ENCODE measurements at regions not wholly inside any gene's neighbourhood (a gene's known extent, or its start where the extent isn't known, plus 50 kb on each side); places are given as distances from the start of the nearest gene placed in this dataset.

DNA sequence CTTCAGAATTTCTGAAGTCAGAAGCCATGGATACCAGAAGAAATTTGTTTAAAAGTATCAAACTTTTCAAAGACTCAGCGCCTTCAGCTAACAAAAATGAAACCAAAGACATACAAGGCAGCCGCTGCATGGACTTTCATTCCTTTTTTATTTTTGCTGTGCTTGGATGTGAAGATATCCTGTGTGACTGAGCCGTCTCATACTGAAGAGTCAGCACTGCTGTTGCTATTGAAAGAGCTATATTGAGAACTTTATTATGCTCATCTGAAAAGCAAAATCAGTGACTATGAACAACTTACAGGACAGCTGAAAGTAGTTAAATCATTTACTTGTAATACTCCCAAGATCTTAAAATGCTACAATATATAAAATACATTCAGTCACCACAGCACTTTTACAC, 809.2 kb downstream of the NXPH1 start:
- Histone ChIP-seq H3K36me3 (ENCODE audit: insufficient read depth, low read length) (no peaks in the 10 kb centered on the region), H3K4me3 (ENCODE audit: low read length) (no peak overlapping the region), H3K4me2 (ENCODE audit: low read length) (no peak overlapping the region), H3K79me2 (replicated peaks; ENCODE audit: insufficient read depth, low read length) (no peaks in the 10 kb centered on the region), H3K9me3 (ENCODE audit: low read length) (no peaks in the 10 kb centered on the region), H3F3A (ENCODE audit: insufficient read depth, low read length, poor library complexity, severe bottlenecking) (no peaks in the 10 kb centered on the region), H3K27ac (ENCODE audit: low read length) (no peak overlapping the region), H3K27me3 (ENCODE audit: insufficient read depth, low read depth, low read length) (no peaks in the 10 kb centered on the region), H2AFZ (ENCODE audit: low read depth, low read length) (no peak overlapping the region), H3K9me2 (ENCODE audit: insufficient read depth, low read length) (no peaks in the 10 kb centered on the region), H4K20me1 (ENCODE audit: insufficient read depth) (no peaks in the 10 kb centered on the region), H3K9ac (ENCODE audit: low read length) (no peak overlapping the region)
- no peak for TF ChIP-seq POLR2AphosphoS5 (IDR thresholded peaks at IDR 0.05)
- no peak for TF ChIP-seq SMC3 (conservative IDR thresholded peaks at IDR 0.05; ENCODE audit: poor library complexity)
- TF ChIP-seq EZH2 (IDR thresholded peaks at IDR 0.05; ENCODE audit: borderline replicate concordance, insufficient read depth, low read length, poor library complexity, severe bottlenecking): no peak
- TF ChIP-seq, protein P1, sequence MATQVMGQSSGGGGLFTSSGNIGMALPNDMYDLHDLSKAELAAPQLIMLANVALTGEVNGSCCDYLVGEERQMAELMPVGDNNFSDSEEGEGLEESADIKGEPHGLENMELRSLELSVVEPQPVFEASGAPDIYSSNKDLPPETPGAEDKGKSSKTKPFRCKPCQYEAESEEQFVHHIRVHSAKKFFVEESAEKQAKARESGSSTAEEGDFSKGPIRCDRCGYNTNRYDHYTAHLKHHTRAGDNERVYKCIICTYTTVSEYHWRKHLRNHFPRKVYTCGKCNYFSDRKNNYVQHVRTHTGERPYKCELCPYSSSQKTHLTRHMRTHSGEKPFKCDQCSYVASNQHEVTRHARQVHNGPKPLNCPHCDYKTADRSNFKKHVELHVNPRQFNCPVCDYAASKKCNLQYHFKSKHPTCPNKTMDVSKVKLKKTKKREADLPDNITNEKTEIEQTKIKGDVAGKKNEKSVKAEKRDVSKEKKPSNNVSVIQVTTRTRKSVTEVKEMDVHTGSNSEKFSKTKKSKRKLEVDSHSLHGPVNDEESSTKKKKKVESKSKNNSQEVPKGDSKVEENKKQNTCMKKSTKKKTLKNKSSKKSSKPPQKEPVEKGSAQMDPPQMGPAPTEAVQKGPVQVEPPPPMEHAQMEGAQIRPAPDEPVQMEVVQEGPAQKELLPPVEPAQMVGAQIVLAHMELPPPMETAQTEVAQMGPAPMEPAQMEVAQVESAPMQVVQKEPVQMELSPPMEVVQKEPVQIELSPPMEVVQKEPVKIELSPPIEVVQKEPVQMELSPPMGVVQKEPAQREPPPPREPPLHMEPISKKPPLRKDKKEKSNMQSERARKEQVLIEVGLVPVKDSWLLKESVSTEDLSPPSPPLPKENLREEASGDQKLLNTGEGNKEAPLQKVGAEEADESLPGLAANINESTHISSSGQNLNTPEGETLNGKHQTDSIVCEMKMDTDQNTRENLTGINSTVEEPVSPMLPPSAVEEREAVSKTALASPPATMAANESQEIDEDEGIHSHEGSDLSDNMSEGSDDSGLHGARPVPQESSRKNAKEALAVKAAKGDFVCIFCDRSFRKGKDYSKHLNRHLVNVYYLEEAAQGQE (IDR thresholded peaks at IDR 0.05; ENCODE audit: borderline replicate concordance): no peak
- TF ChIP-seq RAD21 (conservative IDR thresholded peaks at IDR 0.05): no peak
- TF ChIP-seq, protein P2, sequence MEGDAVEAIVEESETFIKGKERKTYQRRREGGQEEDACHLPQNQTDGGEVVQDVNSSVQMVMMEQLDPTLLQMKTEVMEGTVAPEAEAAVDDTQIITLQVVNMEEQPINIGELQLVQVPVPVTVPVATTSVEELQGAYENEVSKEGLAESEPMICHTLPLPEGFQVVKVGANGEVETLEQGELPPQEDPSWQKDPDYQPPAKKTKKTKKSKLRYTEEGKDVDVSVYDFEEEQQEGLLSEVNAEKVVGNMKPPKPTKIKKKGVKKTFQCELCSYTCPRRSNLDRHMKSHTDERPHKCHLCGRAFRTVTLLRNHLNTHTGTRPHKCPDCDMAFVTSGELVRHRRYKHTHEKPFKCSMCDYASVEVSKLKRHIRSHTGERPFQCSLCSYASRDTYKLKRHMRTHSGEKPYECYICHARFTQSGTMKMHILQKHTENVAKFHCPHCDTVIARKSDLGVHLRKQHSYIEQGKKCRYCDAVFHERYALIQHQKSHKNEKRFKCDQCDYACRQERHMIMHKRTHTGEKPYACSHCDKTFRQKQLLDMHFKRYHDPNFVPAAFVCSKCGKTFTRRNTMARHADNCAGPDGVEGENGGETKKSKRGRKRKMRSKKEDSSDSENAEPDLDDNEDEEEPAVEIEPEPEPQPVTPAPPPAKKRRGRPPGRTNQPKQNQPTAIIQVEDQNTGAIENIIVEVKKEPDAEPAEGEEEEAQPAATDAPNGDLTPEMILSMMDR (IDR thresholded peaks at IDR 0.05; ENCODE audit: poor library complexity, severe bottlenecking): no peak
- no peak for TF ChIP-seq EP300 (conservative IDR thresholded peaks at IDR 0.05; ENCODE audit: poor library complexity, severe bottlenecking)
- no peak for TF ChIP-seq MXI1 (conservative IDR thresholded peaks at IDR 0.05; ENCODE audit: poor library complexity, severe bottlenecking)
- no peak for TF ChIP-seq TAF1 (IDR thresholded peaks at IDR 0.05; ENCODE audit: low read depth)

DNA sequence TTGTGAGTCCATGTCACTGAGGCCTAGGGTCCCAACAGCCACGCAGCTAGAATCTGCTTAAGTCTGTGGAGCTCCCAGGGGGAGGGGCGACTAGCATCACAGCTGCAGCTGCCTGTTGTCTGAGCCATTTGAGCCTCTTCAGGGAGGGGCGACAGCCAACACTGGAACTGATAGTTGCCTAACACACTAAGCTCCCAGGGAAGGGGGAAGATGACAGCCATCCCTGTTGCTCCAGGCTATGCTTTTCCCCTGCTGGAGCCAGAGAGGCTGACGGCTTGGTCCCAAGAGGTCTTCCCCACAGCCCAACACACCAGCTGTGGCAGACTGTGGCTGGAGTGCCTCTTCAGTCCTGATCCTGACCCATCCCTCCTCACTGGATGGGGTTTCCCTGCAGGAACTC, 817.5 kb downstream of the NXPH1 start:
- Histone ChIP-seq H3K9ac (ENCODE audit: low read length) (no peak overlapping the region), H4K20me1 (ENCODE audit: insufficient read depth) (no peaks in the 10 kb centered on the region), H3K36me3 (ENCODE audit: insufficient read depth, low read length) (no peaks in the 10 kb centered on the region), H3K4me3 (ENCODE audit: low read length) (no peak overlapping the region), H3K79me2 (replicated peaks; ENCODE audit: insufficient read depth, low read length) (no peaks in the 10 kb centered on the region), H3K27ac (ENCODE audit: low read length) (no peak overlapping the region), H3F3A (ENCODE audit: insufficient read depth, low read length, poor library complexity, severe bottlenecking) (no peaks in the 10 kb centered on the region), H3K9me2 (ENCODE audit: insufficient read depth, low read length) (no peaks in the 10 kb centered on the region), H2AFZ (ENCODE audit: low read depth, low read length) (no peak overlapping the region), H3K4me2 (ENCODE audit: low read length) (no peak overlapping the region), H3K27me3 (ENCODE audit: insufficient read depth, low read depth, low read length) (no peaks in the 10 kb centered on the region), H3K9me3 (ENCODE audit: low read length) (no peaks in the 10 kb centered on the region)
- TF ChIP-seq EP300 (conservative IDR thresholded peaks at IDR 0.05; ENCODE audit: poor library complexity, severe bottlenecking) (no peak), RAD21 (conservative IDR thresholded peaks at IDR 0.05) (no peak), TAF1 (IDR thresholded peaks at IDR 0.05; ENCODE audit: low read depth) (no peak), POLR2AphosphoS5 (IDR thresholded peaks at IDR 0.05) (no peak), MXI1 (conservative IDR thresholded peaks at IDR 0.05; ENCODE audit: poor library complexity, severe bottlenecking) (no peak), EZH2 (IDR thresholded peaks at IDR 0.05; ENCODE audit: borderline replicate concordance, insufficient read depth, low read length, poor library complexity, severe bottlenecking) (no peak), SMC3 (conservative IDR thresholded peaks at IDR 0.05; ENCODE audit: poor library complexity) (no peak)
- TF ChIP-seq, protein P2 (IDR thresholded peaks at IDR 0.05; ENCODE audit: poor library complexity, severe bottlenecking): no peak
- TF ChIP-seq, protein P1 (IDR thresholded peaks at IDR 0.05; ENCODE audit: borderline replicate concordance): no peak

Measured in neural cell (in vitro differentiated cells).